ENCODE measurements at regions not wholly inside any gene's neighbourhood (a gene's known extent, or its start where the extent isn't known, plus 50 kb on each side); places are given as distances from the start of the nearest gene placed in this dataset.

DNA sequence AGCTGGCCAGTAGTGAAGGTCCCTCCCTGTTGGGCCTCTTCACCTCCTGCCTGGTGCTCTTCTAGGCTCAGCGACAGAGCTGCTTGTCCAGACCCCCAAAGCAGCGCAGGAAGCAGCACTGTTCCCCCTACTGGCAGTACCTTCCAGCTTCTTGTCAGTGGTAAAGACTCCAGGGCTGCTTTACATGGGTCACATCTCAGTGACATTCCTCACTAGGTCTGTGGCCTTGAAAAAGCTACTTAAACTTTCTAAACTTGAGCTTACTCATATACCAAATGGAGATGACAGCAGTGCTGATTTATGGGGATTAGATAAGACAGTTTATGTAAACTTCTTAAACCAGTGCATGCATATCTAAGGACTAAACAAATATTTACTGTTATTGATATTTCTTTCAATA, 117.3 kb downstream of the FAT4 start:
- ATAC-seq, result no peak
- DNase-seq (ENCODE audit: low spot score), result no peak
- intact Hi-C loops (cut with DNase I), result no loop called here

DNA sequence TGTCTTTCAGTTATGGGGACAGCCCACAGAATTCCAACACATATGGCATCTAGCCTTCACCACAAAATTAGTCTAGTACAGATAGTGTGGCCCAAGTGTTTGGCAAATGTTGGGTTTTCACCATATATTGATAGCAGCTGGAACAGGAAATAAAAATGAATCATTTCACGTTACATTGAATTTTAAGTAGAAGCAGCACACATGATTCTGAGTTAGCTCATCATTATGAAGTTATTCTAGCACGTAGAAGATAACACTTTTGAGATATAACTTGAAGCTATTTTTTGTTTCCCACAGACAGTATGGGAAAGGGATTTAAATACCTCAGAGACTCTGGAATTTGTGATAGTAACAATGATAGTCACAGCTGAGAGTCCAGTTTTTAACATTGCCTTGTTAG, 118.7 kb downstream of the FAT4 start:
- DNase-seq (ENCODE audit: low spot score), result no peak
- ATAC-seq, result no peak
- intact Hi-C loops (cut with DNase I), result no loop called here

GRCh38 chr4:125434136-125434535, 119.4 kb downstream of the FAT4 start:
- no peak for DNase-seq (ENCODE audit: low spot score)
- intact Hi-C loops (cut with DNase I), result no loop called here
- no peak for ATAC-seq

GRCh38 chr4:125440814-125441213, 126.1 kb downstream of the FAT4 start:
- intact Hi-C loops (cut with DNase I), result no loop called here
- ATAC-seq, result no peak
- DNase-seq (ENCODE audit: low spot score), result no peak

DNA sequence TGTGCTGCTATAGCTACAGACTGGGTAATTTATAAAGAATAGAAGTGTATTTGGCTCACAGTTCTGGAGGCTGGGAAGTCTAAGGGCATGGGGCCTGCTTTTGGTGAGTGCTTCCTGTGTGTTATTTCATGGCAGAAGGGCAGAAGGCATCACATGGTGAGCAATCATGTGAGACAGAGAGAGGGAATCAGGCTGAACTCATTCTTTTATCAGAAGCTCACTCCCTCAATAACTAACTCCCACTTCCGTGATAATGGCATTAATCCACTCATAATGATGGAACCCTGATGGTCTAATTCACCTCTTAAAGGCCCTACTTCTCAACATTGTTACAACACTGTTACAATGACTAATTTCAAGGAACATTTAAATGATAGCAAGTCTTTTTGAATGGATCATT, 129.4 kb downstream of the FAT4 start:
- DNase-seq (ENCODE audit: low spot score) (no peak), ATAC-seq (no peak)
- intact Hi-C loops (cut with DNase I), result no loop called here

GRCh38 chr4:125445525-125445924, 130.8 kb downstream of the FAT4 start:
- no peak for DNase-seq (ENCODE audit: low spot score)
- ATAC-seq, result no peak
- intact Hi-C loops (cut with DNase I), result no loop called here

DNA sequence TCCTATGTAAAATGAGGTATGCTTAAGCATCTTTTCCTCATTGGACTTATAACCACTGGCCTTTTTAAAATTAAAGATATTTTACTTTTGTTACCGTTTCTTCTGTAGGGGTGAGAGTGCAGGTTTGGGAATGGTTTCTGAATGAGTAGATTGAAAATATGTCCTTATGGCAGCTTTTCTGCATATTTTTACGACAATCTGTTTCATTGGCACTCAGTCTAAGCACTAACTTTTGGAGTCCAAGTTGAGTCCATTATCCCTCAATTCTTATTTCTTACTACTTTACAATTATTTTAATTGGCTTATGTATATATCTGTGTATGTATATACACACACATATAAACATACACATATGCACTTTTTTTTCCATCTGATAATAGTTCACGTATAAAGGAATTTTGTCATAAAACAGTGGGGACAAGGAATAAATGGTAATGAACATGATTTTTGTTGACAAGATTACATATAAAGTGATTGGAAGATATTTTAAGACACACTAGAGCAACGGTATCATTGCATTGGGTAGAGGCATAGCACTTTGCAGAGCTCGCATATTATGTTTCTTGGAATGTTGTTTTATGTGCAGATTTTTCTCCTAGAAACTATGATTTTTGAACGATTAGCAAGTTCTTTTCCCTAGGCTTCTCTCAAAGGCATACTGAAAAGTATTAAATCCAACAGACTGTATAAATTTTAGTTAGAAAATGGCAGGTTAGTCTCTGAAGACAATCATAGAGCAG, 133.0 kb downstream of the FAT4 start:
- intact Hi-C loops (cut with DNase I), result no loop called here
- ATAC-seq (no peak), DNase-seq (ENCODE audit: low spot score) (no peak)

- ATAC-seq, result no peak
- no peak for DNase-seq (ENCODE audit: low spot score)
- intact Hi-C loops (cut with DNase I), result no loop called here
Observed at GRCh38 chr4:125456075-125456474, 141.3 kb downstream of the FAT4 start.

GRCh38 chr4:125459531-125459930, 144.8 kb downstream of the FAT4 start:
- no peak for ATAC-seq

GRCh38 chr4:125461676-125462363, 147.1 kb downstream of the FAT4 start:
- intact Hi-C loops (cut with DNase I), result no loop called here
- ATAC-seq (no peak), DNase-seq (ENCODE audit: low spot score) (no peak)

More at GRCh38 chr4:125459531-125459930, 144.8 kb downstream of the FAT4 start:
- intact Hi-C loops (cut with DNase I), result no loop called here
- no peak for DNase-seq (ENCODE audit: low spot score)

GRCh38 chr4:125464146-125464545, 149.4 kb downstream of the FAT4 start:
- intact Hi-C loops (cut with DNase I), result no loop called here
- DNase-seq (ENCODE audit: low spot score) (no peak), ATAC-seq (no peak)

DNA sequence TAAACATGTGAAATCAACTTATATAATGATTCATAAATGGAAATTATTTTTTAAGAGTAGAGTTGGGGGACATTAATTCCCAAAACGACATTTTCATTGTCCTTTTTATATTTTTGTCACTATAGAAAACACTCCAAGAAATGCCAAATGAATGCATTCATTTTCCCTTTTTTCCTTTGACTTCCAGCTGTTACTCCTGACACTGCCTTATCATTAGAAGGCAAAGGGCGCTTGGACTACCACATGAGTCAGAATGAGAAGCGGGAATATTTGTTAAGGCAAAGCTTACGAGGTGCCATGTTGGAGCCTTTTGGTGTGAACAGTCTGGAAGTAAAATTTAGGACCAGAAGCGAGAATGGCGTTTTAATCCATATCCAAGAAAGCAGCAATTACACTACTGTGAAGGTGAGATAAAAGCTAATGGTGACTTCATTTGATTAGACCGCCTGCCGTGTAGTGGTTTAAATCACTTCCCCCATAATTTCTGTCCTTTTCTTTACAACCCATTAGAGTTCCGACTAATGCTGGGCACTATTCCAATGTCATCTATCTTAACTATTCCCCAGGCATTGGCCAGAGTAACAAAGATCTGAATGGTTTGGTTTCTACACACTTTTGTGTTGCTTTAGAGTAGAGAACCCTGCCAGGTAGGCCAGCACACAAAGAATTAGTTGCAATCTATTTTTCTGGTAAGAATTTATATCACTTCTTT, 166.7 kb downstream of the FAT4 start:
- intact Hi-C loops (cut with DNase I), result no loop called here
- ATAC-seq (no peak), DNase-seq (ENCODE audit: low spot score) (no peak)

DNA sequence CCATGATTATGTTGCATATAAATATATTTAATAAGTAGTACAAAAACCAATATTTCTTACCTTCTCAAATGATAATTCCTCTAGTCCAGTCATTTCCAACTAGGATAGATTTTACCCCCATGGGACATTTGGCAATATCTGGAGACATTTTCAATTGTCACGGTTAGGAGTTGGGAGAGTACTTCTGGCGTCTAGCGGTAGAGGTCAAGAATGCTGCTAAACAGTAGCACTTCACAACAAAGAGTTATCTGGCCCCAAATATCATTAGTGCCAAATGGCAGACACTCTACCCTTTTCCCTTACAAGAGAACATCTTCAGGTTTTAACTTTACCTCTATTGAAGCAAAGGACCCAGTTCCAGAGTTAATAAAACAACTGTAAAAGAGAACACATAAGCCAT, 168.1 kb downstream of the FAT4 start:
- ATAC-seq (no peak), DNase-seq (ENCODE audit: low spot score) (no peak)
- intact Hi-C loops (cut with DNase I), result no loop called here

DNA sequence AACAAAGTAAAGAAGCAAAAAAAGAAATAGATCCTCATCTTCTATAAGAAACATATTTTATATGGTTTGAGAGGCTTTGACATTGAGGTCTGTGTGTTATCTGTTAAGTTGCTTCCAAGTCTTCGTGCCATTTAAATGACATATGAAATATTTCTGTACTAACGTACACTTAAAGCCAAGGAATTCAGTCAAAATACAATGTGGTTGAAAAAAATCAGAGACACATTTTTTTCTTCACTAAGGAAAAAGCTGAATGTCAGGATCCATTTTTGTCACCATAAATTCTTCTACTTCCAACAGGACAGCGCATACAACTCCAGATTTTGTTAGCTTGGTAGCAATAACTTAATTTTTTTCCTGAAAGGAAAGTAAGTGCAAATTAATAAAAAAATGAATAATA, 168.5 kb downstream of the FAT4 start:
- ATAC-seq (no peak), DNase-seq (ENCODE audit: low spot score) (no peak)
- intact Hi-C loops (cut with DNase I), result no loop called here

DNA sequence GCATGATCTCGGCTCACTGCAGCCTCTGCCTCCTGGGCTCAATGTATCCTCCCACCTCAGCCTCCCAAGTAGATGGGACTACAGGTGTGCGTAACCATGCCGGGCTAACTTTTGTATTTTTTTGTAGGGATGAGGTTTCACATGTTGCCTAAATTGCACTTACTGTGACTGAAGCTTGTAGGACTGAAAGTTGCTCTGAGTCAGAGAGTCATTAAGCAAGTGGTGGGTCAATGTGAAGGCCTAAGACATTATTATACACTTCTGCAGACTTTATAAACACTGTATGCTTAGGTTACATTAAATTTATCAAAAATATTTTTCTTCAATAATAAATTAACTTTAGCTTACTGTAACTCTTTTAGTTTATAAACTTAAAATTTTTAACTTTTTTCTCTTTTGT, 170.2 kb downstream of the FAT4 start:
- no peak for DNase-seq (ENCODE audit: low spot score)
- ATAC-seq, result no peak
- intact Hi-C loops (cut with DNase I), result no loop called here

DNA sequence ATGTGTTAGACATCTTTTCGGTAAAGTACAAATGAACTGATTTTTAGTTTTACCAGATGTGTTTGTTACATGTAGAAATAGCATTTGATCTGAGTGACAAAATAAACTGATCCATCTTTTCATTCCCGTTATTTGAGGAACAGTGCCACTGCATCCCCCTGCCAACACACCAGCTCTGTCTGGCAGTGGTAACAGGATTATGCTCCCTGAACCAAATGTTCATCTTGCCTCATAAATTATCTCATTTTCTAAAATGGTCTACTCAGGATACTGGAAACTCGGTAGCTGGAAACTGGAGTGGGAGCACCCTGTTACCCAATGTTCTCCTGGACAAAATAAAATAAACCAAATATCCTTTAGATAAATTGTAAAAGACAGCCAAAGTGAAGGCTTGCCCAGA, 171.6 kb downstream of the FAT4 start:
- DNase-seq (ENCODE audit: low spot score) (no peak), ATAC-seq (no peak)
- intact Hi-C loops (cut with DNase I), result no loop called here

DNA sequence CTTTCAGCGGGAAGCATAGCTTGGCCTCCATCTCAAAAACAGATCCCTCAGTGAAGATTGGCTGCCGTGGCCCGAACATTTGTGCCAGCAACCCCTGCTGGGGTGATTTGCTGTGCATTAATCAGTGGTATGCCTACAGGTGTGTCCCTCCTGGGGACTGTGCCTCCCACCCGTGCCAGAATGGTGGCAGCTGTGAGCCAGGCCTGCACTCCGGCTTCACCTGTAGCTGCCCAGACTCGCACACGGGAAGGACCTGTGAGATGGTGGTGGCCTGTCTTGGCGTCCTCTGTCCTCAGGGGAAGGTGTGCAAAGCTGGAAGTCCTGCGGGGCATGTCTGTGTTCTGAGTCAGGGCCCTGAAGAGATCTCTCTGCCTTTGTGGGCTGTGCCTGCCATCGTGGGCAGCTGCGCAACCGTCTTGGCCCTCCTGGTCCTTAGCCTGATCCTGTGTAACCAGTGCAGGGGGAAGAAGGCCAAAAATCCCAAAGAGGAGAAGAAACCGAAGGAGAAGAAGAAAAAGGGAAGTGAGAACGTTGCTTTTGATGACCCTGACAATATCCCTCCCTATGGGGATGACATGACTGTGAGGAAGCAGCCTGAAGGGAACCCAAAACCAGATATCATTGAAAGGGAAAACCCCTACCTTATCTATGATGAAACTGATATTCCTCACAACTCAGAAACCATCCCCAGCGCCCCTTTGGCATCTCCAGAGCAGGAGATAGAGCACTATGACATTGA, 175.4 kb downstream of the FAT4 start:
- ATAC-seq (no peak), DNase-seq (ENCODE audit: low spot score) (no peak)
- intact Hi-C loops (cut with DNase I), result no loop called here

DNA sequence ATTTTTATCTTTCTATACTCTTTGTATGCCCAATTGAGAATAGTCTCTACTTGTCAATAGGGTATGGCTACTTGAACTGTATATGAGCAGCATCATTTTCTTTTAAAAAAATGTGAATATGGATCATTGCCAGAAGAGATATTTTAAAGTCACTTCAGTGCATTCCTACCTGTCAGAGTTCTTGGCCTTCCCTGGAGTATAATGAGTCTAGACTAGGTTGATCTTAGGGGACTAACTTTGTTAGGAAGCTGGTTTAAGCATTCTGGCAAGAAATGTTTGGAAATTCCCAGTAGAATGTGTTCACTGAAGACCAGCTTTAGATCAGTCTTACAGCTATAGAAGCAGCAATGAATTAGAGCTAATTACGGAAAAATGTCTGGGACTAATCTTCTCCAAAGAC, 178.2 kb downstream of the FAT4 start:
- intact Hi-C loops (cut with DNase I), result no loop called here
- DNase-seq (ENCODE audit: low spot score) (no peak), ATAC-seq (no peak)

DNA sequence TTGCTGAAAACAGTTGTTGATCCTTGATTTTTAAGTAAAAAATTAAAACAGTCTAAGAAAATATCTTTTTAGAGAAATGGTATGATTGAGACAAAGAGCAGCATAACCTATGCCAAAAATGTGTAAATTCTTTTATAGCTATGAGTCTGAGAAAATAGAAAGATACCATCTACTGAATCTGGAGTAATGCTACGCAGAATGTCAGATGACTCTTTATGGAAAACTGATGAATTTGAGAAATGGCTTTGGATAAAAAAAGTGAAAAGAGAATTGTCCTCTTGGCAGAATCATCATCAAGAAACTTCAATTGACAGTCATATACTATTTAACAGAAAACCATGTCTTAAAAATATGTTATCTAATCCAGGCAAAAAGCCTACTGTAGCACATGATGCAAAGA, 183.1 kb downstream of the FAT4 start:
- DNase-seq (ENCODE audit: low spot score) (no peak), ATAC-seq (no peak)
- intact Hi-C loops (cut with DNase I), result no loop called here

DNA sequence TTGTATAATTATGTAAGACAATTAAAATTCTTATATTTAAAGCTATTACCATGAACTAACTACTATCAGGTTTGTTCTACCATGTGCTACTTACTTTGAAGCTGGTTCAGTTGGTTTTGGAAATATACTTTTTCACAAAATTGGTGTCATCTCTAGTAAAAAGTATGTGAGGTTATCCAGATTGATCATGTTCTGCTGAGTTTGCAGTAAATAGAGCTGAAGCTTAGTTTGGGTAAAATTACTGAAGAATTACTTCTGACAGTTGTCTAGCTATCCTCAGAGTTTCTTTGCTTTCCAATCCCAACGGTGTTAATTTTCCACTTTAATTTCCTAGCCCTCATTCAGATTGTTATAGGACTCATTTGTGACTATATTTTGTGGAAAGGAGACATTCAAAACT, 184.2 kb downstream of the FAT4 start:
- ATAC-seq (no peak), DNase-seq (ENCODE audit: low spot score) (no peak)
- intact Hi-C loops (cut with DNase I), result no loop called here

Data from sciatic nerve (tissue), 2 donors.